ENCODE measurements at regions not wholly inside any gene's neighbourhood (a gene's known extent, or its start where the extent isn't known, plus 50 kb on each side); places are given as distances from the start of the nearest gene placed in this dataset.

DNA sequence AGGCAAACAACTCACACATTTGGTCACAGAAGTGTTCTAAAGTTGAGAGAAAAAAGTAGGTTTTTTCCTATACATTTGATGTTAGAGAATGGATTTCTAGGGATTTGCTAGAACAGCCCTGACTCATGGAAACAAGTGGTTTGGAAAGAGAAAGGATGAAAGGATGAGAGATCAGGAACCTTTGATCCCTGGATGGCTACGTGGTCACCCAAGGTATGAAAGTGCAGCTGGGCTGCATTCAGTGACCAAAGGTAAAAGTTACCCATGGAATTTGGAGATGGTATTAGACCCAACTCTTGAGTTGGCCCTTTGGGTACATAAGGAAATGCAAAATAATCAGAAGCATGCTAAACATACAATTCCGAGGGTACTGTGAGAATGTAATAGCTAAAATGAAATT, 61.3 kb upstream of the SPIN1 start:
- no peak for DNase-seq

DNA sequence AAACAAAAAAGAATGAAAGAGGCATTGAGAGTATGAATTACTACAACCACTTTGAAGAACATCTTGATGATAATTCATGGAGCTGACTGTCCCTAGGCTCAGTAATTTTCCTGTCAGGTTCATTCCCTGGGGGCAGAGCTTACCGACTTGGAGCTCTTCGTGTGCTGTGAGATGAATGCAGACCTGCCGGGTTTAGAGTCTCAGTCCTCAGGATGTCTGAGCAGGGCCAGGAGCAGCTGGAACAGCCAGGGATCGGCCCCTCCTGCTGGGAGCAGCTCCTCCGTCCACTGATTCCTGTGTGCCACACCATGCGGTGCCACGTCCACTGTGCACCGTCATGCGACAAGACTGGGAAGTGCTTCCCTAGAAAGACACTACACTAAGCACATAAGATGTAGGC, 62.2 kb upstream of the SPIN1 start:
- no peak for DNase-seq

GRCh38 chr9:88322906-88323566, 65.2 kb upstream of the SPIN1 start:
- DNase-seq: peak; percentile 60 to 74

DNA sequence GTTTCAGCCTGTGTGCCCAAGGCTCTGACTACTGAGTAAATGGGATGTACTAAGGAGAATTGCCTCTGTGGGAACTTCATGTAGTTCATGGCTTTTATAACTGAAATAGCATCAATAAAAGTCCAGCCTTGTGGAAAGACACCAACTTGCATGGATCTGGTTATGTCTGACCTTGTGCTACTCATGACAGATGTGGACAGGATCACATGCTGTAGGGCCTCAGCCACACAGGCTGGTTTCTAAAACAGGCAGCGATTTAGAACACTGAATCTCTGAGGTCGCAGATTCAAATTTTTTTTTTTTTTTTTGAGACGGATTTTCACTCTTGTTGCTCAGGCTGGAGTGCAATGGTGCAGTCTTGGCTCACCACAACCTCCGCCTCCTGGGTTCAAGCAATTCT, 66.5 kb upstream of the SPIN1 start:
- DNase-seq: no peak

DNA sequence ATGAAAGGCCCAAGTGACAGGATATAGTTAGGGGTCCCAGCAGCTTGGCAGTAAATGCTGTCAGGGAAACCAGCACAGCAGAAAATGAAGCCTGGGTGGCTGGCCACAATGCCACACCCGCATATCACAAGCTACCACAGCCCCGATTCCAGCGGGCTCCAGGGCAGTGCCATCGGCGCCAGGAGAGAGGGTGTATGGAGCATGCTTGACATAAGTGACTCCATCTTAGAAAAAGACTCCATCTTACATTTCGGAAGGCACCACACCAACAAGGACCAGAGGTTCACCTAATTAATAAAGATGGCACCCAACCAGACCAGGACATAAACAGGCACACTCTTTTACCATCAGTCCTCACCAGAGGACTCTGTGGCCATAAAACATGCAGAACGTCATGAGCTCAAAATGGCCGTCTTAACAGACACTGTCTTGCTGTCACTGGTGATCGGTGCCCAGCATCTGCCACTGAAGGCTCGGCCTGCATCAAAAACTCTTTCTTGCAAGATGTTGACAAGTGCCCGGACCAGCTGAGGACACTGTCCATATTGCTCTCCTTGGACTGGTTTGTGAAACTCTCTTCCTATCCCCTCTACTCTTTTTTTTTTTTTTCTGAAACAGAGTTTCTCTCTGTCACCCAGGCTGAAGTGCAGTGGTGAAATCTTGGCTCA, 67.4 kb upstream of the SPIN1 start:
- no peak for DNase-seq

GRCh38 chr9:88319936-88320747, 68.1 kb upstream of the SPIN1 start:
- DNase-seq: no peak

DNA sequence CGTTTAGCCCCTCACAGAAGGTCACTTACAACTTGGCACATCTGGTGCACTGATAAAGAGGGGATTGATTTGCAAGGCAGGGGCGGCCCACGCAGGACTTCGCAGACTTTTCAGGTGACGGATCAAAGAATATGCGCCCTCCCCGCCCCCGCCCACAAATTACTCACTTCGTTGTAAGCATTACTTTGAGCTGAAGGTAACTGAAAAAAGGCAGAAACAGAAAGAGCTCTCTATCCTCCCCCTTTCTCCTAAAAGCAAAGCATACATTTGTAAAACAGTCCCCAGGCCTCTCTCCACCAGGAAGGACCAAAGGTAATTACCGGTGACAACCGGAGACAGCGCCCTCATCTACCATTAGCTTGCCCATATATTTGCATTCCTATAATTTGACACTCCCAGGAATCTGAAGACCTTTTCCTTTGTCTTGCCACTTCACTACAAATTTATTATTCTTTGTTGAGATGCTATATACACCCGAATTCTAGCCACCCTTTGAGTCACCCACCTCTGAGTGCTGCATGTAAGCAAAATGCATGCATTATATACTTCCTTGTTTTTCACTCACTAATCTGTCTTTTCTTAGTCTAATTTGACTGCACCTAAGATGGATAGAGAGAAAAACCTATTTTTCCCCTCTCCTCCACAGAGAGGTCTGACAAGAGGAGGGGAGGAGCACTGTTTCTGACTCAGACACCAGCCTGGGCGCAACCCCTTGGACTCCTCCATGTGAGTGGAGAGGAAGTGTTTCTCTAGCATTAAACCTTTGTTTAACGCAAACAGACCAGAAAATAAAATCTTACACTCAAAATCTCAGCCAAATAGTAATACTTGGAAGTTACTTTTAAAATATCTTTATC, 74.7 kb upstream of the SPIN1 start:
- DNase-seq: no peak

- DNase-seq: no peak
These were observed 75.6 kb upstream of the SPIN1 start for GRCh38 chr9:88312517-88313103.

DNA sequence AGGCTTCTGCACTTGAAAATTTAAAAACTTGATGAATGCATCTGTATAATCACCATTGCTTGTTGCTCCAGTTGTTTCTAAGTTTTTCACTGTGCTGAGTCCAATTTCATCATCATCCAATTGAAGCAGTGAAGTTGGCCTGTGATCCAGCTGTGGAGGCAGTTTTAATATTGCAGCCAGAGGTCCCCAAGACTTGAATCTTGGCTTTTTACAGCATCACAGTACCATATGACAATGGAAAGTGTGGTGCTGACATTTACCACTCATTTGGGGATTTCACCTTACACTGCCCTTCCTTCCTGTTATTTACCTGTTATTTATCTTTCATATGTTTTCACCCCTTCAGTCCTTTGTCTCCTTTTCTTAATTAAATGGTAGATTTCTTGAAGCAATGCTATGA, 76.2 kb upstream of the SPIN1 start:
- DNase-seq: peak in 1 of 2 donors; percentile 6

GRCh38 chr9:88310310-88310980, 77.8 kb upstream of the SPIN1 start:
- no peak for DNase-seq

DNA sequence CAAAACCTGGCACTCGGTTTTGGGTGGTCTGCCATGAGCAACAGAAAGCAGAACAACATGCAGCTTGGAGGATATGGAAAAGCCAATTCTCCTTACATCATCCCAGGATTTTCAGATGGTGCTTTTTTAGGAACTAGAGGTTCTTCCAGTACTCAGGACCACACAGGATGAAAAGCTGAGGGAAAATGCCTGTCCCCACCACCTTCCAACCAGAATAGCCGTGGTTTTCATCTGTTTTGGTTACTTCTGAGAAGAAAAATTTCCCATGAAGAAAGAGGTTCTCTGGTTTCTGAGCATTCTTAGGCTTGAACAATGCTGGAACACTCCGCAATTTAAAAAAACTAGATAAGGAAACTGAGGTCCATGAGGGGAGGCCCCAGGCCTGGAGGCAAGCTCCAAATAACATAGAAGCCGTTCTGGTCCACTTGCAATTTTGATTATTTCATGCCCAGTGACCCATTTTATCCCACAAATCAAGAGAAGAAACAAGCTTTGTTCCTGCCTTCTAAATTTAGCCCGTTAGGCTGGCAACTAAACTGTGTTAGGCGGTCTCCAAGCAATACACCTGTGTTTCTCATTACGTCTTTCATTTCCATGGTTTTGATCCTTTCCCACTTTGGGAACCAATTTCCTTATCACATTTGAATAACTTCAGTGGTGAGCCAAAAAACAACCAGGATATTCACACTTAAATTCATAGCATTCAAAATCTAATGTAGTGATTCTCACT, 79.2 kb upstream of the SPIN1 start:
- no peak for DNase-seq

GRCh38 chr9:88307136-88307535, 81.1 kb upstream of the SPIN1 start:
- DNase-seq: no peak

DNA sequence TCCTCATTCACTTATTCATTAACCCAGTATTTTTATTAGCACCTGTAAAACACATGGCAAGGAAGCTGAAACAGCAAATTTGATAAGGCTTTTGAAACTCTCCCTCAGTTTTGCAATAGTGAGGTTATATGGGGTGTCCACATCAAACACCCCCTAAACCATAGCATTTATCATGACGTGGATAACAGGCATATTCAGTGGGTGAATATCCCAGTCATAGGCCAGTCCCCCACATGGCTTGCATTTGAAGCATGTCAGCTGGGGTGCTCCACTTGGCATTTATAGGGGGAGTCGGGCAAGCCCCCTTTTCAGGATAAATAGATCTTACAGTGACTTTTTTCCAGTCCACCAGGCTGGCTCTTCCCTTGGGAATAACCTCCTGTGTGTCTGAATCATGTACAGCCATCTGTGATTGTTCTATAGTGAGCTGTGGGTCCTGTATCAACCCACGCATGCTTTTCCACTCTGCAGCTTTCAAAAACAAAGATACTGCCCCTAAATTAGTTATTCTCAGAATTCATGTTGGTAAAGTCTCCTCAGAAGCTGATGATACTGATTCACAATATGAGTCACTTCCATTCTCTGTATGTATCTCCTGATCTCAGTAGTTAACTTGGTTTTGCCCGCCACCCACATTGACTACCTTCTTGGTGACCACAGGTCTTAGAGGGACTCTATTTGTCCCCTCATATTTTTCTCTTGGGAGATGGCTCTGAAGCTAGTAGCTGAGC, 84.4 kb upstream of the SPIN1 start:
- DNase-seq: no peak

DNA sequence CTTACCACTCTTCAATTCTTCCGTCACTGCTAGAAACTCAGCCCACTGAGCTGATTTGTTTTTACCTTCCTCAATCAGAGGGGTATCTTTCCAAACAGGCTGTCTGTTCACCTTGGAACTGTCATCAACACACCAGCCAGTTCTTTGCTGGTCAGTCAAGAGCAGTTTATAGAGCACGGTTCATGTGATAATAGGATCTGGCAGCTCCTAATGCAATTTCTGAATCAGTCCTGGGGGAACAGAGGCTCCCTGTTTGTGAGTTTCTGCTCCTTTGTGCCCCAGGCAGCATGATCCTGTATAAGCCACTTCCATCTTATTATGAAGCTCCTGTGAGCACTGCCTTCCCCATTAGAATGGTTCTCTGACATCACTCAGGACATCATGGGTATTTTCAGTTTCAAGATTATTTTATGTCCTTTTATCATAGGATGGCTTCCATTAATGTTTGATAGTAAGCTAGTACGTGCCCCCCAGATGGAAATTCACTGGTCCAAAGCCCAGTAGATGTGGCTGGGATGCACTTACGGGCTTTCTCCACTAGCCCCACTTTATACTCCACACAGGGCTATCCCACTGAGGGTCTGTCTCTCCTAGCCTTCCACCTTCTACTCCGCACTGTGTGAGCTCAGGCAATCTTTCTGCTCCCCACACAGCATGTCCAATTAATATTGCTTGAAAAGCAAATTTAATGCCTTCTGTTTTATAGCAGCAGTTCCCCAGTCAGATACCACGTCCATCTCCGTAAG, 85.5 kb upstream of the SPIN1 start:
- DNase-seq: no peak

- no peak for DNase-seq
These were observed 87.7 kb upstream of the SPIN1 start for GRCh38 chr9:88300556-88300955.

DNA sequence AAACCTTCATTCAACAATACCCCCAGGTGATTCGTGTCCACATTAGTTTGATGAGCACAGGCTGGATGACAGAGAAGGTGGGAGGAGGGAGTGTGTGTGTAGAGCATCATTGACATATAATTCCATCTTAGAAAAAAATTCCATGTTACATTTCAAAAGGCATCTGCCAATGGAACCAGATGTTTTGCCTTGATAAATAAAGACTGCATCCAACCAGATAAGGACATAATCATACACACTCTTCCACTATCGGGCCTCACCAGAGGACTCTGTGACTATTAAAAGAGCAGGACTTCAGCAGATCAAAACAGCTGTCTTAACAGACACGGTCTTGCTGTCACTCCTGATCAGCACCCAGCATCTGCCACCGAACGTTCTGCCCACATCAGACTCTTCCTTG, 96.4 kb upstream of the SPIN1 start:
- DNase-seq: no peak

DNA sequence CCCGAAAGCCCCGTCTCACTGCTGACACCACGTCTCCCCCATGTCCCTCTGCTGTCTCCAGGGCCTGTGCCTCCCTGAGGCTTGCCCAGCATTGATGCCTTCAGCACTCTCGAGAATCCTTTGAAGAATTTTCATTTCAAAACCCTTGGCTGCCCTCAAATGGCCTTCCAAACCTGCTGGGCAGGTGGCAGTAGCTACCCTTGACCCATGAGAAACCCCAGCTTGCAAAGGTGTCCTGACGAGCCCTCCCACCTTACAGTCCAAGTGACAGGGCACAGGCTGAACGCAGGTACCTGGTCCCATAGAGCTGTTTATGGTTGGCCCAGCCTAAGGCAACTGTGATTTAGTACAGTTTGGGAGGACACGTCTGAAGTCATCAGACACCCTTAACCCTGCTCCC, 97.2 kb upstream of the SPIN1 start:
- DNase-seq: no peak

- no peak for DNase-seq
These were observed 98.7 kb upstream of the SPIN1 start for GRCh38 chr9:88289532-88289931.

DNA sequence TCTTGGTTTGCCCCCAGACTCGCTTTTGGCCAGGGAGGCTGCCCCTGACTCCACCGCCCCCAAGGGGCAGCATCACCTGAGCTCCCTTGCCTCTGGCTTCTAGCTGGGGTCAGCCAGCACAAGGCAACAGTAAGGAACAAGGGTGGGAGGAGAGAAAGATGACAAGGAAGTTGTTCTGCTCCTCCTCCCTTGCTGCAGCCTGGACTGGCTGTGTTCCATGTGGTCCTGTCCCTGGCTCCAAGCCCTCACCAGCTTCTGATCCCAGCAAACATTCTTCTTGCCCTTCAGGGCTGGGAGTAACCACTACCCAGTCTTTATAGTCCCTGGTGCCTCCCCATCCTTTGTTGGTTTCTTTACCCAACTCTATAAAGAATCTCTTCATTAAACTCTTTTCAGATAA, 100.3 kb upstream of the SPIN1 start:
- no peak for DNase-seq

DNA sequence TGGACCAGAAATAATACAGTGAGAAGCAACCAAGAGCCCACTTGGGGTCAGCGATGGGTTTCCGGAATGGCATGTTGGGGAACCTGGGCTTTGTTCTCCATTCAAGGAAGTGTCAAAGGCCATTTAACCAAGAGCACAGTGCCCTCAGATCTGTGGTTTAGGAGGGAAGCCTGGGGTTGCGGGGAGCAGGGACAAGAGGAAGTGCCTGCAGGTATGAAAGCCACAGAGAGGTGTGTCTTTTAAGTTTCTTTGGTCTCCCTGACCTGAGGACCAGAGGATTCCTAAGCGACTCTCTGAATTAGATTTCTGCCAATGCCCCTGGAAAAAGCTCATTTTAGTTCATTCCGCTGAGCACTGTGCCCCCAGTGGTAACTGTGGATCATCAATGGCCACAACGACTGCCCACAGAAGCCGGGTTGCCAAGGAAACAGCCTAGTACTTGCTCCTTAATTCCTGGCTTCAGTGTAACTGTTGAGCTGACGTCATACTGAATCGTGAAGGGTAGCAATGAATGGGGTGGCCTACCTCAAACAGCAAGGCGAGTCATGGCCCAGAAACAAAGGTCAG, 107.3 kb upstream of the SPIN1 start:
- no peak for DNase-seq
